Gastroesophageal sphincter (tissue), 3 donors: ENCODE measurements at regions not wholly inside any gene's neighbourhood (a gene's known extent, or its start where the extent isn't known, plus 50 kb on each side); places are given as distances from the start of the nearest gene placed in this dataset.

ENCODE experiments used
- POLR2A ChIP-seq, 2 donors: fragments of 450-650 bp; IDR thresholded peaks; one replicate each; pipeline ENCODE4 v1.6.1; 2017; ENCODE audit warnings: antibody characterized with exemption in 2 of 2, mild to moderate bottlenecking in 2 of 2, moderate library complexity in 1 of 2
- TF ChIP-seq, protein P1 (sequence below), 4 experiments: fragments of 200-600 bp in 2 of 4; fragments of 450-650 bp in 2 of 4; sonication (generic) in 1 of 4; IDR thresholded peaks; one replicate each; pipeline ENCODE4 v1.5.1; 2017 to 2019; ENCODE audit warnings: antibody characterized with exemption in 4 of 4, mild to moderate bottlenecking in 2 of 4, moderate library complexity in 2 of 4

DNA sequence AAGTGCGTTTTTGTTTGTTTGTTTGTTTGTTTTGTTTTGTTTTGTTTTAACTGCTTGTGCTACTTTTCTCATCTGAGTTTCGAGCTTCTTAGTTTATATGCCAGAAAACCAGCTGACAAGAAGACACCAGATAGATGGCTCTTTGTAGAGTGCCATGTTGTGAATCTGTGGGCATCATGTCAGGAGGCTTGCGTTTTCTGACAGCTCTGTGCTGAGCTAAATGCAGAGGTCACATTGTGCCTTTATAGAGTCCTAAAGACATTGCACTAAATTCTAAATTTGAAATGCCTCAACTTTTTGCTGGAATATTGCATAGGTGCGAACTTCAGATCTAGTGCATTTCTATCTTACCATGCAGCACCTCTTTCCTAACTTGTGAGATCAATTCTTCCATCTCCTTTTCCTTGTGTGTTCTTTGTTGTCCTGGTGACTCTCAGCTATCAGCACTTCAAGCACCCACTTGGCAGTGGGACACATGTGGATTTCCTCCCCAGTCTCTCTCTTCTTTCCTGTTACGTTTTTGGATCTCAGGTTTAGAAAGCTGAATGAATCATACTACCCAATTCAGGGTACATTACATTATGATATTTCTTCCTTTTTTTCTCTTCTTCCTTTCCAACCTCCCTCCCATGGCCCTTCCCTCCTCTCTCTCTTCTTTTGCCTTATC, 379.0 kb upstream of the RPS23 start:
- TF ChIP-seq, protein P1, sequence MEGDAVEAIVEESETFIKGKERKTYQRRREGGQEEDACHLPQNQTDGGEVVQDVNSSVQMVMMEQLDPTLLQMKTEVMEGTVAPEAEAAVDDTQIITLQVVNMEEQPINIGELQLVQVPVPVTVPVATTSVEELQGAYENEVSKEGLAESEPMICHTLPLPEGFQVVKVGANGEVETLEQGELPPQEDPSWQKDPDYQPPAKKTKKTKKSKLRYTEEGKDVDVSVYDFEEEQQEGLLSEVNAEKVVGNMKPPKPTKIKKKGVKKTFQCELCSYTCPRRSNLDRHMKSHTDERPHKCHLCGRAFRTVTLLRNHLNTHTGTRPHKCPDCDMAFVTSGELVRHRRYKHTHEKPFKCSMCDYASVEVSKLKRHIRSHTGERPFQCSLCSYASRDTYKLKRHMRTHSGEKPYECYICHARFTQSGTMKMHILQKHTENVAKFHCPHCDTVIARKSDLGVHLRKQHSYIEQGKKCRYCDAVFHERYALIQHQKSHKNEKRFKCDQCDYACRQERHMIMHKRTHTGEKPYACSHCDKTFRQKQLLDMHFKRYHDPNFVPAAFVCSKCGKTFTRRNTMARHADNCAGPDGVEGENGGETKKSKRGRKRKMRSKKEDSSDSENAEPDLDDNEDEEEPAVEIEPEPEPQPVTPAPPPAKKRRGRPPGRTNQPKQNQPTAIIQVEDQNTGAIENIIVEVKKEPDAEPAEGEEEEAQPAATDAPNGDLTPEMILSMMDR (IDR thresholded peaks at IDR 0.05), result no peak
- no peak for TF ChIP-seq POLR2A (IDR thresholded peaks at IDR 0.05)
